HG03066 (cell line): ENCODE measurements at regions not wholly inside any gene's neighbourhood (a gene's known extent, or its start where the extent isn't known, plus 50 kb on each side); places are given as distances from the start of the nearest gene placed in this dataset.

Experiments
- ATAC-seq: cut with Tn5 transposase; IDR thresholded peaks from one replicate; pipeline ENCODE4 v1.9.1; 2021; ENCODE audit warnings: low read depth; ENCODE audit not compliant: unreplicated experiment

DNA sequence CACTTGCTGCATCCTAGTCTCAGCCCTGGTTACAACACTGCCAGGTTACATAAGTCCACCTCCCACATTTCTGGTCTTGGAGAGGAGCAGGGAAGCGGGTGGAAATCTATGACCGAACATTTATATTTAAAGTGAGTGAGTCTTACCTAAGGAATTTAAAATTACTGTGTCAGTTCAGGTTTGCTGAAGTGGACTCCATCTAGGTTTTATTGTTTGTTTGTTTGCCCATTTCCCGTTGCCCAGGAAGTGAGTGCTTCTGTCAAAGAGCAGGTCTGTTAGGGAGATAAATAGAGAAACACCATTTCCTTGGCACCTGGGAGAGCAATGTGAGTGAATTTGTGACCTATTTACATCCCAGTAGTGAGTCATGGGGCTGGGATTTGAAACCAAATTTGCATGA, 179.5 kb downstream of the KIF4B start:
- no peak for ATAC-seq

DNA sequence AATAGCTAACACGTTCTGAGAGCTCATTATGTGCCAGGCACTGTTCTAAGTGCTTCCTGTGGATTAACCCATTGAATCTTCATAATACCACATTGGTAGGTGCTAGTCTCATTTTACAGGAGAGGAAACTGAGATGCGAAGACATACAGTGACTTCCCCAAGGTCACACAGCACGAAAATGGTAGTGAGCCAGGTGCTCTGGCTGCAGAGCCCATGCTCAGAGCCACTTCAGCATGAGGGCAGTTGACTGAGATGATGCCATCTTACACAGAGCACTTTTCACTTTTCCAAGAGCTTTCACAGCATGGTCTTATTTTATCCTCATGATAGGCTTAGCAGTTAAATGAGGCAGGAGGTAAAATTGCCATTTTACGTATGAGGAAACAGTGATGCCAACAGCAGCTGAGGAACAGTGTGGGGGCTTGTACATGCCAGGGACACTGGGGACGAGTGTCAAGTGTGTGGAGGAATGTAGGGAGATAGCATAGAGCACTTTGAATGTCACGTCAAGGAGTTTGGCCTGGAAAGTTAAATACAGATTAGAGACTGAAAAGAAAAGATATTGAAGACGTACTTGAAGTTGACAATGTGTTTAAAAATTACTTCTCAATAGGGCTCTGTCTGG, 180.0 kb downstream of the KIF4B start:
- no peak for ATAC-seq

- ATAC-seq: no peak
Measured at GRCh38 chr5:155200608-155201007, 187.1 kb downstream of the KIF4B start.

- ATAC-seq: no peak
Measured at GRCh38 chr5:155211764-155212163, 198.2 kb downstream of the KIF4B start.

GRCh38 chr5:155222393-155222792, 208.8 kb downstream of the KIF4B start:
- no peak for ATAC-seq

DNA sequence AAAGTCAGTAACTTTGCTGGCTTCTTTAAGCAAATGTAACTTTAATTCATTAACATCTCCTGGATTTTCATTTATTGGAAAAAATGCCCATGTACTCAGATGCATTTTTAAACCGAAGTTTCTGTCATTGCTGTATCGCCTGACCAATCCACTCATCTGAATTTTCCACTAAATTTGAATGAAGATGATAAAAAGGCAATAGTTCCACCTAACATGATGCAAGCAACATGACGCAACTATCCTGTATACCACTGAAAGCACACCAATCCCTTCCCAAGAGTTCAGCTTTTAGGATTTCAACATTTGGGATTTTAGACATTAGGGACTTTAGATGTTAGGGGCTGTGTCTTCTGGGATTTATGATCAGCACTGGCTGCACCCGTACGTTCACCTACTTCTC, 215.6 kb downstream of the KIF4B start:
- ATAC-seq: no peak

DNA sequence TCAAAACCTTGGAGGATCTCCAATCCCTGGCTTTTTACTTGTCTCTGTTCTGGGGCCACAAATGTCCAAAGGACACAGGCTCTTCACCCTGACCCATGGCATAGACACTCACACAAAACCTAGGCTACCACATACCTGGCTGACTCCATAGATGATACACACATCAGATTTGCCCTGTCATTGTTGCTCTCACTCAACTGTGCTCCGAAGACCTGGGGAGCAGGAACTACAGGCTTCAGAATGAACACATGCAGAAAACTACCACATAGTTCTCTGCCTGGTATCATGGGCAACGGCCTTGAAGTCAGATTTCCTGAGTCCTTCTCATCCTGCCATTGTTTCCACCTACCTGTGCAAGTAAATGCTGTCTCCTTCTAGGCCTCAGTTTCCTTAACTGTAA, 226.2 kb downstream of the KIF4B start:
- no peak for ATAC-seq

DNA sequence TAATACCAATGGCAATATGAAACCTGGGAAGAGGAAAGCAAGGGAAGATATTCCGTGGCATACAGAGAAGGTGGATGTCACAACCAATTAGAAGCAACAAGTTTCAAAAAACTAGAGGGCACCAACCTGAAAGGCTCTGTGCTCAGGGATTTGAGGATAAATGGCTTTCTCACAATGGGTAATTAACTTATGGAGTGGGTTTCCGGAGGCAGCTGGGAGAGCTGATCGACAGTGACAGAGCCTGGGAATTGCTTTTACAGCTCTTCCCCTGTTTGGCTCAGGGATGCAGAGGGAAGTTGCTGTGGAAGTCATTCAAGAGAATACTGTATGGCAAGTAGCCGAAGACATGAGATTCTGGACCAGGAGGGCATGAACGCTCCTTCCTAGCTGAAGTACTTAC, 237.0 kb downstream of the KIF4B start:
- ATAC-seq: no peak

DNA sequence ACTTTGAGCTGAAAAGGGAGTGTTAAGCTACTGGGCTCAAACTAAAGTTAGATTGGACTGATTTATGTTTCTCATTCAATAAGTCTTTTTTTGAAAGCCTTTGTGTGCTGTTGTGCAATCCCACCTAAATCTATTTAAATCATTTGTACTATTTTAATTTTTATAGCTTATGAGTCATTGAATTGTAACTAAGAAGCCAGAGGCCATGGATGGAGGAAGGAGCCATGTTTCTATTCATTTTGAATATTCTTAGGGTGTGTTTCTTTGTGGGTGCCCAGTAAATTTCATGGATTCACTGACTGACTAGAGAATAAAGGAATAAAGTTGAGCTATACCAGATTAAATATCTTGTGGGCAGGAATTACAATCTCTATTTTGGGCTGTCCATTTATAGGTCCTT, 238.5 kb downstream of the KIF4B start:
- no peak for ATAC-seq

DNA sequence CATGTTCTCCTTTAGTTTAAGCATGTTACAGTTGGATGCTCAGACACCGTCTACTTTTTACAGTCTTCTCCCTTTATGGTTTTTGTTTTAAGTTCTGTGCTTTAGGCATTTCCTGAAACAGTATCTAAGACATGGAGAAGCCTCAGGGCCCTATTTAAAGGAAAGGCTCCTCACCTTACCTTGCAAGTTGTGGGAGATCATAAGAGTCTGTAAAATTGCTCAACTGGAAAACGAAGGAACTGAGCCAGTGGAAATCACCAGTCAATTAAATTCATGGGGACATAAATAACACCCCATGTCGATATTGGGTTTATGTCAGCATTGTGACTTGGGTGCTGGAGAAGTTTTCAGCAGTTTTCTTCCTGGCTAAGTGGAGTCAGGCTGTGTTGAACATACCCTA, 239.2 kb downstream of the KIF4B start:
- ATAC-seq: no peak

- ATAC-seq: no peak
Measured at GRCh38 chr5:155254399-155254798, 240.8 kb downstream of the KIF4B start.

GRCh38 chr5:155258161-155258560, 244.6 kb downstream of the KIF4B start:
- no peak for ATAC-seq

DNA sequence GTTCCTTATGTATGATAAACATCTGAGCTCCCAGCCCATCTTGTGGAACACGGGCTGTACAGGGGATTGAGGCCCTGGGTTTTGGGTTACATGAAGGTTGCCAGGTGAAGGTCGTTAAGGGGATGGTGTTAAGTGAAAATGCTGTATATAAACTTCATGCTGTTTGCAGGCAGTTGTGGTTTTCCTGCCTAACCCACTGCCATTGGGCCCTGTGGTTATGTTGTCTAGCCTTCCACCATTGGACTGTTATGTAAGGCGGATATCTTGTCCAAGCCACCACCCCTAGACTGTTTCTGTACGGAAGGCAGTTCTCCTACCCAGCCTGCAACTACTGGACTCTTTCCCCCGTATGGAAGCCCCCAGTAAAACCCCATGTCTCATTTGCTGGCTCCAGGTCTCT, 246.1 kb downstream of the KIF4B start:
- ATAC-seq: no peak

DNA sequence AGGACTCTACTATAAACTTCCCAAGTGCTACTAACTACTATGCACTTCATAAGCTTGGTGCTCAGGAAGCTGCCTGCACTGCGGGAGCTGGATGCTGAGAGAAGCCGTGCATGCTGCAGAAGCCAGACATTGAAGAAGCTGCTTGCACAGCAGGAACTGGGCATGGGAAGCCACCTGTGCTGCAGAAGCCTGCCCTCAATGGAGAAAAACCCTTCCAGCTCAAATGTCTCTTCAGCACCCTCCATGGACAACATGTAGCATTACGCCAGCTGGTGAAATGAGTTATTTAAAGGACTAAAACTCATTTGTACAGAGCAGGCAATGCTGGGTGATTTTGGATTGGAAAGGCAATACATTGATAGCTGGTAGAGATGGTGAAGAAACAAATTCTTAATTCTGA, 247.2 kb downstream of the KIF4B start:
- no peak for ATAC-seq

DNA sequence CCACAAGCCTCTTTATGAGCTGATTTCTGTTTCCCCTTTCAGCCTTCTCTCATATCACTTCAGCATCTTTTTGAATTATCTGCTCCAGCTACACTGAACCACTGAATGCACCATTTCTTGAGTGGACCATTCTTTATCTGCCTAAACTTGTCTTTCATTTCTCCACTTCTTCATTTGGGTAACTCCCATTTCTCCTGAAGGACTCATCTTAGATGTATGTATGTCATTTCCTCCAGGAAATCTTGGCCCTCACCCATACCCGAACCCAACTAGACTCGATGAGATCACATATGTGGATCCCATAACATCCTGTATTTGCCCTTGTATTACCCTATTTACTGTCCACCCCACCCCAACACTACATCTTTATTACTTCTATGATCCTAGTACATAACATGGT, 249.8 kb downstream of the KIF4B start:
- no peak for ATAC-seq

GRCh38 chr5:155264809-155265208, 251.3 kb downstream of the KIF4B start:
- no peak for ATAC-seq

GRCh38 chr5:155268770-155269425, 255.3 kb downstream of the KIF4B start:
- ATAC-seq: no peak

DNA sequence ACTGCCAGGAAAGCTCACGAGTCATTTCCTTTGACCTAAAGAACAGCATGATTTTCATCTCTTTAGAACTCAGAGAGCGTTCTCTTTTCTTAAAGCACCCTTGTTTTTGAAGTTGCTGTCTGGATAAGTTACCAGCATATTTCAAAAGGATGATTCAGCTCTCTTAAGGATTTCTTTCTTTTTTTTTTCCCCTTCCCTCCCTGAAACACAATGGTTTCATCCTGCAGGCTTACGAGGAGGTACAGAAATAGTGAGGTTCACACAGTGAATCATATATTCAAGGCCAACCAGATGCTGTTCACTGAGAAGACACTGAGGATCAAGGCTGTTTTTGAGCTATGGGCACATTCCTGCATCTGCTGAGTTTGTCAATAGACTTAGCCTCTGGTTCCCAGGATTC, 257.2 kb downstream of the KIF4B start:
- ATAC-seq: no peak

DNA sequence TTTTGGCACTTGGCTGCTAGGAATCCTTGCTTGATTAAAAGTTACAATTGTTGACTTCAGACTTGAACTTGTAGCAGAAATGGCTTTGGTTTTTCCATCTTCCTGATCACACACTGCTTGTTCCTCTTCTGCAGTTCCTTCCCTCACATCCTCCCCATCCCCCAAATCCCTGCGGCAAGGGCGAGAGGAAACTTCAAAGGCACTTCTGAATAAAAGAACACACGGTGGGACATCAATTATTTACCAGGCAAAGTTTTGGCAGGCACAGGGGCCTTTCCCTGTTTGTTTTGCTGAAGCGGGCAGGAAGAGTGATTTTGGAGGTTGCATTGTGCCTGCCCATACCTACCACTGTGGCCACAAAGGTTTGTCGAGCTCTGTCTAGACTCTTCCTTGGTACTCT, 260.9 kb downstream of the KIF4B start:
- ATAC-seq: no peak

GRCh38 chr5:155275222-155275621, 261.7 kb downstream of the KIF4B start:
- no peak for ATAC-seq

DNA sequence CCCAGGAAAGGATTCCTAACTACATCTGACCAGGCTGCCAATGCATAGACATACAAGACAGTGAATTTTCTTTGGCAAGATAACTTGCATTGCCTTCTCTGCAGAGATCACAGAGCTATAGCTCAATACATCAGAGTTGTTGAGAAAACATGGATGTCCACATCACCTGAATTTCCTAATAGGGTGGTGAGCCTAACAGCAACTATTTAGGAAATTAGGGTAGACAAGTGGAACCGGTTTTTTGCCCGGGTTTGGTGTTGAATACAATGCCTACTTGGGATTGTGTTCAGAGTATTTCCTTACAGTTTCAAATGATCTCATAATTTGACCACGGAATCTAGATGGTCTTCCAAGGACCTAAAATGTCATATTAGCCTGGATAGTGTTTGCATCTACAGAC, 262.7 kb downstream of the KIF4B start:
- ATAC-seq: no peak

DNA sequence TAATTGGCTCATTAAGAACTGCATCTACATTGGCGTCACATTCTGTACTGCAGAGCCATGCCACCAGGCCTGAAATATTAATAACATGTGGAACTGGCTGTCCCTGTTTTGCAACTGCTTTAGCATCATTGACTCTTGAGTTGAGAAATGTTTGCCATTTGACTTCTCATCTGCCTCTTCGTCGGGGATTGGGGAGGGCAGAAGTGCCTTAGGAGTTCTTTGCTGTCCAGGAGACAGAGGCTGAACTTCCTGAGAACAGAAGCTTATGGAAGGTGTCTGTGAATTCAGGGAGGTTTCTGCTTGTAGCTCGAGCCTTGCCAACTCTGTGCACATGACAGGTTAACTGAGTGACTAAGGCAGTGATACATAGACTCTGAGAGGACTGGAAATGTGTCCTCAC, 265.0 kb downstream of the KIF4B start:
- ATAC-seq: no peak
